ENCODE measurements at regions not wholly inside any gene's neighbourhood (a gene's known extent, or its start where the extent isn't known, plus 50 kb on each side); places are given as distances from the start of the nearest gene placed in this dataset.

- no peak for TF ChIP-seq CTCF (IDR thresholded peaks at IDR 0.05 in 8 of 11, conservative IDR thresholded peaks at IDR 0.05 in 3 of 11)
- TF ChIP-seq POLR2A (IDR thresholded peaks at IDR 0.05), result no peak
Measured at GRCh38 chr2:2851806-2852777, 521.0 kb upstream of the MYT1L start.

All from spleen (tissue), 7 donors.